GM10266 (cell line): ENCODE measurements at regions not wholly inside any gene's neighbourhood (a gene's known extent, or its start where the extent isn't known, plus 50 kb on each side); places are given as distances from the start of the nearest gene placed in this dataset.
A peak's percentile ranks its signal among the peaks of the same experiment; 100 is the strongest.

Source experiments
- DNase-seq: peaks from one replicate; pipeline ENCODE4 v3.0.0; 2012; ENCODE audit errors: extremely low spot score
- TF ChIP-seq, protein P1 (sequence below): IDR thresholded peaks from 2 replicates; pipeline ENCODE4 v1.5.1; 2012; ENCODE audit warnings: mild to moderate bottlenecking, low read depth; ENCODE audit not compliant: control insufficient read depth, insufficient read depth; ENCODE audit errors: missing control alignments

DNA sequence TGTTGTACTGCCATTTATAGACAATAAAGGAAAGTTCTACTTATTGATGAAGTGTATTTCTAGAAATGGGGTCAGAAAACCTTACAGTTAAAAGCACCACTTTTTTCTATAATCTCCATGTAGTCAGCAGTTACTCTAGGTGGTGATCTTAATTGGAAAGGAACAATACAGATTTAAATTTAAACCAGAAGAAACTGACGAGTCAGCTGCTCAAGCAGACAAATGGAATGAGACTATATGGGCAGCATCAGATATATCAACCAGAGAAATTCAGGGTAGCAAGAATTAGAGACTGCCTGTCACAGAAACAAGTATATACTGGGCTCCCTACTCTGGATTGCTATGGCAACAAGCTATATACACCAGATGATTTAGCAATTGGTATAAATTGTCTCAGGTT, 99.6 kb upstream of the SCG2 start:
- TF ChIP-seq, protein P1, sequence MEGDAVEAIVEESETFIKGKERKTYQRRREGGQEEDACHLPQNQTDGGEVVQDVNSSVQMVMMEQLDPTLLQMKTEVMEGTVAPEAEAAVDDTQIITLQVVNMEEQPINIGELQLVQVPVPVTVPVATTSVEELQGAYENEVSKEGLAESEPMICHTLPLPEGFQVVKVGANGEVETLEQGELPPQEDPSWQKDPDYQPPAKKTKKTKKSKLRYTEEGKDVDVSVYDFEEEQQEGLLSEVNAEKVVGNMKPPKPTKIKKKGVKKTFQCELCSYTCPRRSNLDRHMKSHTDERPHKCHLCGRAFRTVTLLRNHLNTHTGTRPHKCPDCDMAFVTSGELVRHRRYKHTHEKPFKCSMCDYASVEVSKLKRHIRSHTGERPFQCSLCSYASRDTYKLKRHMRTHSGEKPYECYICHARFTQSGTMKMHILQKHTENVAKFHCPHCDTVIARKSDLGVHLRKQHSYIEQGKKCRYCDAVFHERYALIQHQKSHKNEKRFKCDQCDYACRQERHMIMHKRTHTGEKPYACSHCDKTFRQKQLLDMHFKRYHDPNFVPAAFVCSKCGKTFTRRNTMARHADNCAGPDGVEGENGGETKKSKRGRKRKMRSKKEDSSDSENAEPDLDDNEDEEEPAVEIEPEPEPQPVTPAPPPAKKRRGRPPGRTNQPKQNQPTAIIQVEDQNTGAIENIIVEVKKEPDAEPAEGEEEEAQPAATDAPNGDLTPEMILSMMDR = no peak
- no peak for DNase-seq

DNA sequence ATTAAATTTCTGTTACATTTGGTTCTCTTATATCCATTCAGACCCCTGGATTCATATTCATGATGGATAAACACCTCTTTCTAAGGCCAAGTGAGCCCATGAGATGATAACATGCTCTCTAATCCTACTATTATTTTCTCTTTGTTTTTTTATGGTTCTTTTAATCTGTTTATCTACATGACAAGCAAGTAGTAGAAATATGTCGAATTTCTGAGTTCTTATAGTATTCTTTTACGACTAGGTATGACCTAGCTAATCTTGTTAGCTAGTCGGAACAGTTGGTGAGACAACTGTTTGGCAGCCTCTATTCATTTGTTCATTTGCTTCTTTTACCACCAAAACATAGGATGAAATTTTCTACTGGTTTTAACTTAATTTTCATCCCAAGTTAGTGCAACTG, 98.1 kb upstream of the SCG2 start:
- no peak for DNase-seq
- TF ChIP-seq, protein P1 = no peak

DNA sequence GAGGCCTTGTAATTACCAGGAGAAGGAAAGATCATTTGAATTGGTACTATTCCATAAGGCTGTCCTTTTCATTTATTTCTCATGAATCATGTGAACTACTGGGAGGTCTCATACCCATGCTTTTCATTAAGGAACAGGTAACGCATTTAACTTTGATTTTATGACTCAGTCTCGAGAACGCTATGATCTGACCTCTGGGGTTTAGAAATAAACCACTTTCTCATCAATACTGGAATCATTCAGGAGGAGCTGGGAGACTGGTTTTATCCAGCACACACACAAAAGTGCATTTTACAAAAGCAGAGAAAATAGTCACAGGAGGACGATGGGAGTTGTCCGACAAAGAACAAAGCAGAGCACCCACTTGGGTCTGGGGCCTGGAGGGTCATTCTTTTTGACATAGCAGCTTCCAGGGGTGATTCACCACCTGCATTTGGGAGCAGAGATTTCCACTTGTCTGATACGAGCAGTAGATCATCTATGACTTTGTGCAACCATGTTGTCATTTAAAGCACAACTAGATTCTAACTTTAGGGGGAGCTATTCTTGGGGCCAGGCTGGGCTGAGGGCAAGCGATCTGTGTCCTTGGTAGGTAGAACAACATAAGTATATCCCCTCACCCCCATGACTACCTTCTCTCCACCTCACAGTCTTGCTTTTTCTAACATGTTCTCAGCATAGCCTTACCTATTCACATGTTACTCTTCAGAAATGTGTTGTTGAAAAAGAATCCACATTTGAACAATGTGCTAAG, 95.9 kb upstream of the SCG2 start:
- TF ChIP-seq, protein P1 = no peak

DNA sequence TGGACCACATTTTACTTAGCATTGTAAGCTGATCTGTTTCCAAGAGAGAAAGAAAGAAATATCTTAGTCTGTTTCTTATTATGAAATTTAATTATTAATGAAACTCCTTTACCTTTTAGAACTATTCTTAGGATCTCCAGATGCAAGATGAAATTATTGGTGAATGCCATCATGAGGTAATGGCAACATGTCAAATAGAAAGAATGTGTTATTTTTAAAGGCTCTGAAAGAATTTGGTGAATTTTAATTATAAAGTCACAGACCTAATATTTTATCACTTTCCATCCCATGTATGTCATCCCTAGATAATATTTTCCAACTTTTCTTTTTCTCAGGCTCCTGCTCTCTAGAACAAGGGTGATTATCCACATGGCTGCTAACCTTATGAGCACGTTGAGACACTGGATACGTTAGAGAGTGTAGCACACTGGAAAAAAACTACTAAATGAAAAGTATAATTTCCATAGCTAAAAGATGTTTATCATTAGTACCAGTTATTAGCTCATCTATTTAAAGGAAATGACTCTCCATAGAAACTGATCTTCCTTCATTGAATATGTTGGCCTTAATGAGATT, 95.2 kb upstream of the SCG2 start:
- DNase-seq = no peak
- TF ChIP-seq, protein P1 = no peak

More for the DNA sequence above, 95.9 kb upstream of the SCG2 start:
- DNase-seq = no peak

DNA sequence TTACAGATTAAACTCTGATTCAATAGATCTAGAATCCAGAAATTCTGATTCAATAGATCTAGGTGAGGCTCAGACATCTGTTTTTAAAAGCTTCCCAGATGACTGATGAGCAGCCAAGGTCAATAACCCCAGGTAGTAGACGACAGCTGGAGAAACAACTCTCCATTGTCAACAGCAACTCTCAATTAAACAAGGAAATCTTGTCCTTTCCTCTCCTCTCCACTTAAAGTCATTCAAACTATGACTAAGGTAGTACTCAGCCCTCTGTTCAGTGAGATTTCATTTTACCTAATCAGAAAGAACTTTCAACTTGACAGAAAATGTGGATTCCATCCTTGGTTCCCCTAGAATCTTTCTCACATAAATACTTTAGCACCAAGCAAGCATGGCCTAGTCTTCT, 94.6 kb upstream of the SCG2 start:
- TF ChIP-seq, protein P1 = no peak
- no peak for DNase-seq

DNA sequence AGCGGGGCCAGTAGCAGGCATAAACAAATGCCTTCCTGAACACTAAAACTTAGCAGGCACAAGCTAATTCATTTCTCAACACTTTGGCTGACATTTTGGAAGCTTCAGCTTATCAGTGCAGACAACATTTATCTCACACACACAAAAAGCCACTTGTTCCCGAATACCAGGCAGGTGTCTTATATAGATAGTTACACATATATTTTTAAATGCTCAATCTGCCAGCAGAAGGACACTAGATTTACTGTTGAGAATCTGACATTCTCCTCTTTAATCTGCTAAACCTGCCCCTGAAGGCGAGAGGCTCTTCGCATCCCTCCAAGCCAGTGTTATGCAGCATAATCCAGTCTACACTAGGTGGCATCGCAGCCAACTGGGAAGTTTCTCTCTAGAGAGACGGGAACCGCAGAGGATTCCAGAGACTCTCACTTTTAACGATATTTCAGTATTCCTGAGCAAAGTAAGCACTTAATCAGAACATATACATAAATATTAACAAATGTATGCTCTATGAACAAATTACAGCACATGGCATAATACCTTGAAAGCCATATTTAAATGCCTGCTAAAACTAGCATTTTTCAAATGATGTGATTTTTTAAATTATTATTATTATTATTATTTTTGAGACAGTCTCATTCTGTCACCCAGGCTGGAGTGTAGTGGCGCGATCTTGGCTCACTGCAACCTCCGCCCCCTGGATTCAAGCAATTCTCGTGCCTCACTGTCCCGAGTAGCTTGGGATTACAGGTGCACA, 90.2 kb upstream of the SCG2 start:
- peak; percentile 10 for DNase-seq
- TF ChIP-seq, protein P1 = peak; percentile 52
